HG02798 (cell line): ENCODE measurements at regions not wholly inside any gene's neighbourhood (a gene's known extent, or its start where the extent isn't known, plus 50 kb on each side); places are given as distances from the start of the nearest gene placed in this dataset.
"Not testable (repeated sequence)": the region's sequence is repeated elsewhere in the genome, so short reads cannot be mapped to it uniquely, and the experiment has no call there.

Experiments
- ATAC-seq: cut with Tn5 transposase; IDR thresholded peaks from one replicate; pipeline ENCODE4 v1.9.1; 2021; ENCODE audit warnings: mild to moderate bottlenecking; ENCODE audit not compliant: unreplicated experiment, poor library complexity

- no peak for ATAC-seq
Measured at GRCh38 chr18:75714766-75715165, 287.3 kb upstream of the SMIM21 start.

- not testable (repeated sequence) for ATAC-seq
Measured at GRCh38 chr18:75712124-75712867, 284.8 kb upstream of the SMIM21 start.

GRCh38 chr18:75700561-75700960 is 273.1 kb upstream of the SMIM21 start:
- ATAC-seq: no peak

GRCh38 chr18:75698861-75699260 is 271.4 kb upstream of the SMIM21 start:
- ATAC-seq: no peak

GRCh38 chr18:75697493-75697892 is 270.0 kb upstream of the SMIM21 start:
- ATAC-seq: no peak

GRCh38 chr18:75696391-75696790 is 268.9 kb upstream of the SMIM21 start:
- ATAC-seq: no peak

- ATAC-seq: no peak
Measured at GRCh38 chr18:75694292-75694691, 266.8 kb upstream of the SMIM21 start.

- ATAC-seq: no peak
Measured at GRCh38 chr18:75691483-75691882, 264.0 kb upstream of the SMIM21 start.

- ATAC-seq: not testable (repeated sequence)
Measured at GRCh38 chr18:75690283-75690682, 262.8 kb upstream of the SMIM21 start.

GRCh38 chr18:75687626-75688025 is 260.1 kb upstream of the SMIM21 start:
- ATAC-seq: no peak

- no peak for ATAC-seq
Measured at GRCh38 chr18:75683426-75683825, 255.9 kb upstream of the SMIM21 start.

GRCh38 chr18:75681538-75682115 is 254.1 kb upstream of the SMIM21 start:
- no peak for ATAC-seq

- ATAC-seq: no peak
Measured at GRCh38 chr18:75679331-75679730, 251.8 kb upstream of the SMIM21 start.

GRCh38 chr18:75678627-75679026 is 251.1 kb upstream of the SMIM21 start:
- ATAC-seq: no peak

GRCh38 chr18:75677696-75678455 is 250.4 kb upstream of the SMIM21 start:
- ATAC-seq: no peak

GRCh38 chr18:75660932-75661331 is 233.4 kb upstream of the SMIM21 start:
- ATAC-seq: no peak

GRCh38 chr18:75659535-75660023 is 232.1 kb upstream of the SMIM21 start:
- no peak for ATAC-seq

GRCh38 chr18:75658330-75658729 is 230.8 kb upstream of the SMIM21 start:
- no peak for ATAC-seq

GRCh38 chr18:75656563-75657247 is 229.2 kb upstream of the SMIM21 start:
- ATAC-seq: no peak

GRCh38 chr18:75656035-75656434 is 228.5 kb upstream of the SMIM21 start:
- no peak for ATAC-seq
